ENCODE measurements at regions not wholly inside any gene's neighbourhood (a gene's known extent, or its start where the extent isn't known, plus 50 kb on each side); places are given as distances from the start of the nearest gene placed in this dataset.

GRCh38 chr19:30237140-30237539 lies 135.0 kb upstream of the ZNF536 start (continued):
- TF ChIP-seq GATA2 (CRISPR knock-in tag; IDR thresholded peaks at IDR 0.05) (no peak), RAD21 (IDR thresholded peaks at IDR 0.05; ENCODE audit: low read length) (no peak), FOSL2 (IDR thresholded peaks at IDR 0.05; ENCODE audit: borderline replicate concordance, low read depth) (no peak)

DNA sequence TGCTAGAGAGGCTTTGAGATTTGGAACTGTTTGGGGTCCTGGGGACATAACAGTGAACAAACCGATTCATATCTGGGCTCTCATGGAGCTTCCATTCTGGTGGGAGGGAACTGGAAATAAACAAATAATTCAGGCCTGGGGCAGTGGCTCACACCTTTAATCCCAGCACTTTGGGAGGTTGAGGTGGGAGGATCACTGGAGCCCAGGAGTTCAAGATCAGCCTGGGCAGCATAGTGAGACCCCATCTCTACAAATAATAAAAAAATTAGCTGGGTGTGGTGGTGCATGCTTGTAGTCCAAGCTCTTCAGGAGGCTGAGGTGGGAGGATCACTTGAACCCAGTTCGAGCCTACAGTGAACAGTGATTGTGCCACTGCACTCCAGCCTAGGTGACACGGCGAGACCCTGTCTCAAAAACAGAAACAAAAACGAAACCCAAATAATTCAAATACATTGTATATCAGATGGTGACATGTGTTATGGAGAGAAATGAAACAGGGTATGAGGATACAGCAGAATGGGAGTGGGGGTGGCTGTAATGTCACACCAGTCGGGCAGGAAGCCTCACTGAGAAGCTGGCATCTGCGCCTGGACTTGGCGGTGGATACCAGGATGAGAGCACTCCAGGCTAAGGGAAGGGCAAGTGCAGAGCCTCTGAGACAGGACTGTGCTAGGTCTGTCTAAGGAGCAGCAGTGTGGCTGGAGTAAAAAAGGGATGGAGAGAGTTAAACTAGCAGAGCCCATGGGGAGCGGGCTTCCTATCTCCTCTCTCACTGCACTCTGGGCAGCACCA lies 131.1 kb upstream of the ZNF536 start:
- Histone ChIP-seq H3F3A (replicated peaks; ENCODE audit: insufficient read depth) (no peaks in the 10 kb centered on the region), H3K27ac (ENCODE audit: low read depth in 2 of 2, low read length in 1 of 2) (no peak overlapping the region), H3K36me3 (replicated peaks in 1 of 2; ENCODE audit: control insufficient read depth in 1 of 2, insufficient read depth in 2 of 2, low read length in 1 of 2) (no peaks in the 10 kb centered on the region), H3K4me1 (ENCODE audit: control insufficient read depth in 1 of 2, insufficient read depth in 2 of 2, low read depth in 1 of 2, low read length in 1 of 2) (peaks cover 0 to 12% of the 10 kb centered on the region in 2 experiments; a peak in 2 of 4 replicates), H3K4me3 (ENCODE audit: low read depth in 2 of 2, low read length in 1 of 2) (no peak overlapping the region), H3K9me3 (no peaks in the 10 kb centered on the region), H4K20me1 (ENCODE audit: insufficient read depth) (no peaks in the 10 kb centered on the region), H3K9ac (no peak overlapping the region), H2AFZ (ENCODE audit: low read depth) (no peak overlapping the region), H3K27me3 (ENCODE audit: insufficient read depth) (no peaks in the 10 kb centered on the region), H3K4me2 (no peak overlapping the region), H3K79me2 (ENCODE audit: insufficient read depth) (no peaks in the 10 kb centered on the region), H3K9me2 (no peaks in the 10 kb centered on the region)
- ChIA-PET POLR2A (no interaction called here), CTCF (no interaction called here)
- 49% methylated on average over 9 of the region's 9 CpGs for WGBS (ENCODE audit: low lambda C conversion rate)
- TF ChIP-seq, protein P1, sequence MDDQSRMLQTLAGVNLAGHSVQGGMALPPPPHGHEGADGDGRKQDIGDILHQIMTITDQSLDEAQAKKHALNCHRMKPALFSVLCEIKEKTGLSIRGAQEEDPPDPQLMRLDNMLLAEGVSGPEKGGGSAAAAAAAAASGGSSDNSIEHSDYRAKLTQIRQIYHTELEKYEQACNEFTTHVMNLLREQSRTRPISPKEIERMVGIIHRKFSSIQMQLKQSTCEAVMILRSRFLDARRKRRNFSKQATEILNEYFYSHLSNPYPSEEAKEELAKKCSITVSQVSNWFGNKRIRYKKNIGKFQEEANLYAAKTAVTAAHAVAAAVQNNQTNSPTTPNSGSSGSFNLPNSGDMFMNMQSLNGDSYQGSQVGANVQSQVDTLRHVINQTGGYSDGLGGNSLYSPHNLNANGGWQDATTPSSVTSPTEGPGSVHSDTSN (IDR thresholded peaks at IDR 0.05): no peak
- TF ChIP-seq SMC3 (IDR thresholded peaks at IDR 0.05; ENCODE audit: low read depth, low read length) (no peak), GABPA (IDR thresholded peaks at IDR 0.05; ENCODE audit: low read depth) (no peak), FOSL2 (IDR thresholded peaks at IDR 0.05; ENCODE audit: borderline replicate concordance, low read depth) (no peak), MXI1 (IDR thresholded peaks at IDR 0.05; ENCODE audit: low read depth, low read length) (no peak), RFX5 (IDR thresholded peaks at IDR 0.05; ENCODE audit: low read length) (no peak), NRF1 (IDR thresholded peaks at IDR 0.05; ENCODE audit: low read depth, low read length) (no peak), GATA2 (CRISPR knock-in tag; IDR thresholded peaks at IDR 0.05) (no peak), TAF1 (IDR thresholded peaks at IDR 0.05; ENCODE audit: borderline replicate concordance, low read depth, low read length) (no peak)
- TF ChIP-seq, protein P2, sequence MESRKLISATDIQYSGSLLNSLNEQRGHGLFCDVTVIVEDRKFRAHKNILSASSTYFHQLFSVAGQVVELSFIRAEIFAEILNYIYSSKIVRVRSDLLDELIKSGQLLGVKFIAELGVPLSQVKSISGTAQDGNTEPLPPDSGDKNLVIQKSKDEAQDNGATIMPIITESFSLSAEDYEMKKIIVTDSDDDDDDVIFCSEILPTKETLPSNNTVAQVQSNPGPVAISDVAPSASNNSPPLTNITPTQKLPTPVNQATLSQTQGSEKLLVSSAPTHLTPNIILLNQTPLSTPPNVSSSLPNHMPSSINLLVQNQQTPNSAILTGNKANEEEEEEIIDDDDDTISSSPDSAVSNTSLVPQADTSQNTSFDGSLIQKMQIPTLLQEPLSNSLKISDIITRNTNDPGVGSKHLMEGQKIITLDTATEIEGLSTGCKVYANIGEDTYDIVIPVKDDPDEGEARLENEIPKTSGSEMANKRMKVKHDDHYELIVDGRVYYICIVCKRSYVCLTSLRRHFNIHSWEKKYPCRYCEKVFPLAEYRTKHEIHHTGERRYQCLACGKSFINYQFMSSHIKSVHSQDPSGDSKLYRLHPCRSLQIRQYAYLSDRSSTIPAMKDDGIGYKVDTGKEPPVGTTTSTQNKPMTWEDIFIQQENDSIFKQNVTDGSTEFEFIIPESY (IDR thresholded peaks at IDR 0.05; ENCODE audit: borderline replicate concordance, low read depth): no peak
- DNase-seq: no peak

DNA sequence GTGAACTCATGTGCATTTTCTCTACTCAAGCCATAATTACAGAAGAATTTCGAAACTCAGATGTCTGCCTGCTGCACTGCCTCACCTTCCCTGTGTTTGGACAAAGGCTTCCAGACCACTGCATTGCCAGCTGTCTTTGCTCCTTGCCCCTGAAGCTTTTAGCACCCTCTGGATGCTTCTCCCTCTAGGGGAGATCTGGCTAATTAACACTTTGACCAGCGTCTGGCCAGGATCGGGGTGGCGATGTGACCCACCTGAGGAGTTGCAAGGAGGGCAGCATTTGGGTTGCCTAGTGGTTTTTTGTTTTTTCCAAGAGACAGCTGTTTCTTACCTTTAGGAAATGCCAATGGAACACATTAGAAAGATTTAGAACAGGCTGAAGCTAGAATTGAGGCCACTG lies 127.7 kb upstream of the ZNF536 start:
- no peak overlapping the region for H2AFZ ChIP-seq (ENCODE audit: low read depth)
- H3K9me3 ChIP-seq: no peaks in the 10 kb centered on the region
- 41% methylated on average over 4 of the region's 4 CpGs for WGBS (ENCODE audit: low lambda C conversion rate)
- H4K20me1 ChIP-seq (ENCODE audit: insufficient read depth): no peaks in the 10 kb centered on the region
- H3F3A ChIP-seq (replicated peaks; ENCODE audit: insufficient read depth): no peaks in the 10 kb centered on the region
- POLR2A ChIA-PET: no interaction called here
- no peak overlapping the region for H3K9ac ChIP-seq
- no peaks in the 10 kb centered on the region for H3K9me2 ChIP-seq
- no peak for DNase-seq
- H3K27me3 ChIP-seq (ENCODE audit: insufficient read depth): no peaks in the 10 kb centered on the region
- CTCF ChIA-PET: interaction anchor here (0.6 kb wide), 1 partner anchor 482 kb away, joined by 3 read pairs; no protein-coding TSS in a partner anchor
- no peak overlapping the region for H3K4me2 ChIP-seq
- peaks cover 0 to 5% of the 10 kb centered on the region in 2 experiments; a peak in 1 of 4 replicates for H3K4me1 ChIP-seq (ENCODE audit: control insufficient read depth in 1 of 2, insufficient read depth in 2 of 2, low read depth in 1 of 2, low read length in 1 of 2)
- no peak overlapping the region for H3K27ac ChIP-seq (ENCODE audit: low read depth in 2 of 2, low read length in 1 of 2)
- no peaks in the 10 kb centered on the region for H3K36me3 ChIP-seq (replicated peaks in 1 of 2; ENCODE audit: control insufficient read depth in 1 of 2, insufficient read depth in 2 of 2, low read length in 1 of 2)
- H3K4me3 ChIP-seq (ENCODE audit: low read depth in 2 of 2, low read length in 1 of 2): no peak overlapping the region
- no peaks in the 10 kb centered on the region for H3K79me2 ChIP-seq (ENCODE audit: insufficient read depth)
- no peak for TF ChIP-seq MXI1 (IDR thresholded peaks at IDR 0.05; ENCODE audit: low read depth, low read length)
- no peak for TF ChIP-seq EP300 (IDR thresholded peaks at IDR 0.05; ENCODE audit: borderline replicate concordance in 1 of 2, low read depth in 1 of 2, low read length in 1 of 2)
- TF ChIP-seq GATA2 (CRISPR knock-in tag; IDR thresholded peaks at IDR 0.05): no peak
- TF ChIP-seq RCOR1 (IDR thresholded peaks at IDR 0.05; ENCODE audit: low read length): no peak
- TF ChIP-seq RAD21 (IDR thresholded peaks at IDR 0.05; ENCODE audit: low read length): no peak
- no peak for TF ChIP-seq FOXM1 (IDR thresholded peaks at IDR 0.05; ENCODE audit: low read depth)
- TF ChIP-seq SIN3A (IDR thresholded peaks at IDR 0.05; ENCODE audit: borderline replicate concordance, low read depth, low read length): no peak
- TF ChIP-seq, protein P1 (IDR thresholded peaks at IDR 0.05): no peak
- no peak for TF ChIP-seq FOXJ3 (CRISPR knock-in tag; IDR thresholded peaks at IDR 0.05)

Measured in SK-N-SH (cell line).